Immature natural killer cell (primary cell): ENCODE measurements at regions not wholly inside any gene's neighbourhood (a gene's known extent, or its start where the extent isn't known, plus 50 kb on each side); places are given as distances from the start of the nearest gene placed in this dataset.

Experiments
- DNase-seq, 3 donors: peaks; one replicate each; pipeline ENCODE4 v3.0.0; 2022; ENCODE audit warnings: mixed read lengths in 1 of 3
- H3K27ac Mint-ChIP-seq, 6 donors: one replicate each; pipeline ENCODE4 v1.8.0; 2020; ENCODE audit warnings: mixed read lengths in 6 of 6, mild to moderate bottlenecking in 5 of 6, inconsistent platforms in 4 of 6, moderate library complexity in 3 of 6
- H3K27me3 Mint-ChIP-seq, 3 donors: one replicate each; pipeline ENCODE4 v1.8.0; 2020 to 2021; ENCODE audit warnings: low read depth in 3 of 3, mild to moderate bottlenecking in 3 of 3, mixed read lengths in 3 of 3, moderate library complexity in 3 of 3, inconsistent platforms in 1 of 3
- H3K36me3 Mint-ChIP-seq, 3 donors: one replicate each; pipeline ENCODE4 v1.8.0; 2020; ENCODE audit warnings: mixed read lengths in 3 of 3, inconsistent platforms in 2 of 3, mild to moderate bottlenecking in 2 of 3
- H3K4me1 Mint-ChIP-seq, 2 donors: one replicate each; pipeline ENCODE4 v1.8.0; 2020; ENCODE audit warnings: inconsistent platforms in 2 of 2, mild to moderate bottlenecking in 2 of 2, mixed read lengths in 2 of 2, moderate library complexity in 1 of 2
- H3K4me3 Mint-ChIP-seq, 5 donors: one replicate each; pipeline ENCODE4 v1.8.0; 2020; ENCODE audit warnings: mild to moderate bottlenecking in 5 of 5, mixed read lengths in 5 of 5, inconsistent platforms in 3 of 5, moderate library complexity in 3 of 5
- H3K9me3 Mint-ChIP-seq, 6 donors: one replicate each; pipeline ENCODE4 v1.8.0; 2020; ENCODE audit warnings: mild to moderate bottlenecking in 6 of 6, mixed read lengths in 6 of 6, inconsistent platforms in 4 of 6, moderate library complexity in 3 of 6

DNA sequence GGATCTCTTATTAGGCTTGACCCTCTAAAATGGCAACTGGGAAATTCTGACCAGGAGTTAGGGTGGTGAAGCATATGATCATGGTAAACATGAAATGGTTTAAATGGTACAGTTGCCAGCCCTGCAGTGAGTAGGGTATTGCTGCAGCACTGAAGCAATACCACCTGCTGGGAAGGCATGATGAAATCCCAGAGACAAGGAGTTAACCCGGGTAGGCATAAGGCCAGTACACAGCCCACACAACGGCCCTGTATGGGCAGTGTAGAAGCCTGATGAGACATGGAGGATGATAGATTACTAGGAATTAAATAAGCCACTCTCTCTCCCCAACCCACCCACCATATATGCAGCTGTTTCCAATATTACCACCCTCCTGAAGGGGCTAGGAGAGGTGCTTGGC, 197.4 kb upstream of the MOCS1 start:
- H3K36me3 Mint-ChIP-seq, result no peaks in the 10 kb centered on the region
- H3K27me3 Mint-ChIP-seq, result peaks cover 0 to 10% (median 1%) of the 10 kb centered on the region in 3 donors
- H3K4me3 Mint-ChIP-seq, result no peak overlapping the region
- no peaks in the 10 kb centered on the region for H3K9me3 Mint-ChIP-seq
- H3K27ac Mint-ChIP-seq, result no peak overlapping the region
- no peak for DNase-seq
- no peaks in the 10 kb centered on the region for H3K4me1 Mint-ChIP-seq

DNA sequence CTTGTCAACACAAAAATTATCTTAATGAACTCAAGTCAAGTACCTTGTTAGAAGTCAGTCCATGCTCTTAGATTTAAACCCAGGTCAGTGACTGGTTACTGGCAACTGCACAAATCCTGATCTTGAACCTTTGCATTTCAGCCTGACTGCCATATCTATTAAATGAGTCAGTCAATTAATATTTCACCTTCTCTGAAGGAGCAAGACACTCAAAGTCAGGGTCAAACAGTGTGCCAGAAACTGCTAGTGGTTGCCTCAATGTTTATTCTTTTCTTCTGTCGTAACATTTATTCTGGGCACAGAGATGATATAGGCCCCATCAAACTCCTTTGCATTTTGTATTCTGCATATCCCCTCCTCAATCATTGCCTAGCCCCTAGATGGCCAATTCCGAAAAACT, 193.9 kb upstream of the MOCS1 start:
- Mint-ChIP-seq H3K9me3 (no peaks in the 10 kb centered on the region), H3K27me3 (peaks cover 0 to 7% (median 1%) of the 10 kb centered on the region in 3 donors), H3K4me3 (no peak overlapping the region), H3K4me1 (no peaks in the 10 kb centered on the region), H3K36me3 (no peaks in the 10 kb centered on the region), H3K27ac (no peak overlapping the region)
- no peak for DNase-seq

DNA sequence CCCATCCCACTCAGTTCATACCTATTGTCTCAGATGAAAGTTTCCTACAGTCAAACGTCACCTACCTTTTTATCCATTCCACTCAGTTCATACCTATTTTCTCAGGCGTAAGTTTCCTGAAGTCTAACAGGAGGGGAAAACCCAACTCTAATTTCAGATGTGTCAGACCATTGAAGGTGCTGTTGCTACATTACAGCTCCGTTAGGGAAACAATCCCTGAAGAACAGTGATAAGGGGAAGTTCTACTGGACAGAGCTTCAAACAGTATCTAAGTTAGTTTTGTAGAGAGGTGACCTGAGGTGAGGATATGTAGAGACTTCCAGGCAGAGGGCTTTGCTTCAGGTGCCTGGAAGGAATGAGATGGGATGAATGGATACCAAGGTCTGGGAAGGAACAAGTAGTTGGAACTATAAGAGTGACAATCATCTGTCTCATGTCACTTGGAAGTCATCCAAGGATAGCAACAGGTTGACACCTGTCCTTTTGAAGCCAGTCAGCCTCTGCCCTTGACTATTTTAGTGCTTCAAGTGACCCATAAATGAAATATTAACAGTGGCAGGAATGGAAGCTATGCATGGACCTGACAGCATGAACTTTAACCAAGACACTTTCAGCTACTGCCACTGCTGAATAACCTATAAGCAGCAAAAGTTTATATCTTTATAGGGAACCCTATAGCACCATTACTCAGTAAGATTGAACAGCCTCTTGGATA, 191.6 kb upstream of the MOCS1 start:
- Mint-ChIP-seq H3K36me3 (no peaks in the 10 kb centered on the region), H3K9me3 (no peaks in the 10 kb centered on the region), H3K27me3 (peaks cover 0 to 5% (median 1%) of the 10 kb centered on the region in 3 donors), H3K4me3 (no peak overlapping the region), H3K27ac (no peak overlapping the region), H3K4me1 (no peaks in the 10 kb centered on the region)
- no peak for DNase-seq

DNA sequence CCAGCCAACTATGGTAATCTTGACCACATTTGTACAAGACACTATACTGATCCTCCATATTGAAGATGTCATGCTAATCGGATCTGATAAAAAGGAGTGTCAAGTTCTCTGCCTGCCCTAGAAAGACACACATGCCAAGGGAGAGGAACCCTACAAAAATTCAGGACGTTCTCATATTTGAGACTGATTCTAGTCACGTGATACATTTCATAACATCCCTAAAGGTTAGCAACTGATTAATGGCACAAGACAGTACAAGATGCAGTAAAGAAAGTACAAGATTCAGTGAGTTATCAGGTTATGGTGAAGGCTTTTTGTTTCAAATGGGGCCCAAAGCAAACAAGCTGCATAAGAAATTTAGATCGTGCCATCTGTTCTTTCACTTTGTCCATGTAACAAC, 190.7 kb upstream of the MOCS1 start:
- peaks cover 0 to 5% (median 1%) of the 10 kb centered on the region in 3 donors for H3K27me3 Mint-ChIP-seq
- no peaks in the 10 kb centered on the region for H3K9me3 Mint-ChIP-seq
- no peak overlapping the region for H3K4me3 Mint-ChIP-seq
- no peak for DNase-seq
- H3K4me1 Mint-ChIP-seq, result no peaks in the 10 kb centered on the region
- H3K36me3 Mint-ChIP-seq, result no peaks in the 10 kb centered on the region
- no peak overlapping the region for H3K27ac Mint-ChIP-seq

DNA sequence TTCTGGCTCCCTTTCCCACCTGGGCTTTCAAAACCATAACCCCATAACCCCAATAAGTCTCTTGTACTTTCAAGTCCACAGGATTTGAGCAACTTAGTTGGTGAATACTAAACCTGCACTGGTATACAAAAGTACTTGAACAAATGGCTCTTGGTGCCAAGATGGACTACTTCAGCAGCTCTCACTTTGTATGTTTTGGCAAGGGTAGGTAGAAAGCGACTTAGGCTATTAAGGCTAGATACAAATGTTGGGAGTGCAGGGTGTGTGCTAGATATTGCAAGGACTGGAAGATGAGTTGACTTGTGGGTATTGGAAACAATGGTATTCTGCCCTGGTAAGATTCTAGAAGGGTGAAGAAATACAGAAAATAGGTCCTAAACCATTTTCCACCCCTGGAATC, 182.6 kb upstream of the MOCS1 start:
- DNase-seq, result no peak
- Mint-ChIP-seq H3K27me3 (peaks cover 0 to 4% (median 3%) of the 10 kb centered on the region in 3 donors), H3K27ac (no peak overlapping the region), H3K4me3 (no peak overlapping the region), H3K36me3 (no peaks in the 10 kb centered on the region), H3K9me3 (peaks cover 0 to 2% (median 0%) of the 10 kb centered on the region in 6 donors), H3K4me1 (no peaks in the 10 kb centered on the region)

DNA sequence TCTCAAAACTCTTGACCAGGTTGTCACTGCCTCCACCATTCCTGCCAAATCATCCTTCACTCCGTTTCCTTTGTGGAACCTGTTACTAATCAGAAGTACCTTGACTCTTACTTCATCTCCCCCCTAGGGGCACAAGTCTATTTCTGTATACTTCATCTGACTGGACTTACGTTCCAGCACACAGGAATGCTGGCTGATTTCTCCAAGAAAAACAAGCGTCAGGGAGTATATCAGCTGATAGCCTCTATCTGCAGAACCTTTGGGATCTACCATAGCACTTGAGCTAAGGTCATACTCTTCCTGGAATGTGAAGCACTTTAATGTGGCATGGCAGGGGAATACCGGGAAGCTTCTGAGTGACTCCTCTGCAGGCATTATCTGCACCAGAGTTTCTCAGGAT, 178.1 kb upstream of the MOCS1 start:
- Mint-ChIP-seq H3K9me3 (peaks cover 0 to 2% (median 0%) of the 10 kb centered on the region in 6 donors), H3K27ac (no peak overlapping the region), H3K27me3 (peaks cover 1 to 3% (median 2%) of the 10 kb centered on the region in 3 donors), H3K4me3 (no peak overlapping the region), H3K36me3 (no peaks in the 10 kb centered on the region), H3K4me1 (no peaks in the 10 kb centered on the region)
- DNase-seq, result no peak

DNA sequence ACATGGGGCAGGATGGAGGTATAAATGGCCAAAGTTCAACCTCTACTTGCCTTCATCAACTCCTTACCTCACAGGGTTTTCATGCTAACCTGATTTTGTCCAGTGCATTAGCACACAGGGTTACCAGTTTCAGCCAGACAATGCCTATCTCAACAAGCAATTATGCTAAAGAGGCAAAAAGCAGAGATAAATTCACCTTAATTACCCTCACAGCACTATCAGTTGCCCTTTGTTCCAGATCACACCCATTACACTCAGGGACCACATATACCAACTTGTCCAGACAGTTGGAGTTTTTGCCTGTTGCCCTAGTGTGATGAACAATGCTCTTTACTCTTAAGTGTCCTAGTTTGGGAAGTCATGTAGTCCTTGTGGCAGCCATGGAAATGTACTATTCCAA, 174.5 kb upstream of the MOCS1 start:
- H3K27ac Mint-ChIP-seq, result no peak overlapping the region
- peaks cover 1 to 3% (median 2%) of the 10 kb centered on the region in 3 donors for H3K27me3 Mint-ChIP-seq
- DNase-seq, result no peak
- no peaks in the 10 kb centered on the region for H3K9me3 Mint-ChIP-seq
- H3K4me3 Mint-ChIP-seq, result no peak overlapping the region
- H3K36me3 Mint-ChIP-seq, result no peaks in the 10 kb centered on the region
- H3K4me1 Mint-ChIP-seq, result no peaks in the 10 kb centered on the region

DNA sequence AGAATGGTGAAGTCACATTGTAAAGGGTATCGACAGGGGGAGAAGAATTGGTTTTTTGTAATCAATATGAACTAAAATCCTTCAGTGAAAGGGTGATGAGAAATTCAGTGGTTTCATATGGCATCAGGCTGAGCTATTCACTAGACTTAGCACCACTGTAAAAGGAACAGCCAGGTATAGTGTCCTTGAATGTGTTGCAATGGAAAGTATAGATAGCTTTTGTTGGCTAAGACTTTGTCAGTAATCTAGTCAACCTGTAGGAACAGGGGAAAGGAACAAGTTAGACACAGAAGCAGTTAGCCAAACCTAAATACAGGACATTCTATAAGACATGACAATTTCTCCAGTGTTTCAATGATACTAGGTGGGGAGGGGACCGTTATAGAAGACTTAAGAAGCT, 172.6 kb upstream of the MOCS1 start:
- Mint-ChIP-seq H3K27me3 (peaks cover under 1 to 2% (median 1%) of the 10 kb centered on the region in 3 donors), H3K9me3 (no peaks in the 10 kb centered on the region), H3K36me3 (no peaks in the 10 kb centered on the region), H3K4me3 (no peak overlapping the region), H3K4me1 (no peaks in the 10 kb centered on the region), H3K27ac (no peak overlapping the region)
- no peak for DNase-seq

DNA sequence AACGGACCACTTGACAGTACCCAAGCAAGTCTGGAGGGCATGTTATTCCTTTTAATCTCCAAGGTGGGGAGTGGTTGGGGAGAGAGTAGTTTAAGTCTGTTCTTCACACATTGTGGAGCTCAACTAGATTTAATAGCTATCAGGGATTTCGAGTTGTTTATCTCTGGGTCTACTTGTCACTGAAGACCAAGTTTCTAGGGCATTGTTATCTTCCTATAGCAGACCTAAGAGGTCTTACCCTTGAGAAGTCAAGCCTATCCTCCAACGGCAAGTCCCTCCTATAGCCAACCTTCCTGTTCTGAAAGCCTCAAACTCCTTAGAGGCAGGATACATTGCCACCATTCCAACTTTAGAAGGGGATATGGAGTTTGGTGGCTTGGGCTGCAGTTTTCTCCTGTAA, 164.5 kb upstream of the MOCS1 start:
- Mint-ChIP-seq H3K4me3 (no peak overlapping the region), H3K27ac (no peak overlapping the region), H3K36me3 (no peaks in the 10 kb centered on the region), H3K4me1 (no peaks in the 10 kb centered on the region), H3K9me3 (peaks cover 0 to 3% (median 0%) of the 10 kb centered on the region in 6 donors), H3K27me3 (peaks cover 0 to 13% (median 6%) of the 10 kb centered on the region in 3 donors)
- no peak for DNase-seq

DNA sequence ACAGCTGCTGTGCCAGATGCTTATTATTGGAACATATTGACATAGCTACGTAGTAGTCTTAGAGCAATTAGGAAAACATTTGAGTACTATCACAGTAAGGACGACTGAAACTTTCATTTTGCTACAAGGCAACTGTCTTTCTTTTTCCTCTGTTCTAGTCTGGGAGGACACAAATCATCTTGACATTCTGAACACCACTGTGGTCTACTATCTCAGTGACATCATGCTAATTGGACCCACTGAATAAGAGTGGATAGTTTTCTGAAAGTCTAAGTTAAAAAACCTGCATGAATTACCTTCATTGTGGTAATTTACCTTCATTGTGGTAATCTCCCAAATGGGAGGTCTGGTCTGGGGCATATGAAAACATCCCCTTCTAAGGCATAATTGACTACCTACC, 163.3 kb upstream of the MOCS1 start:
- no peak overlapping the region for H3K4me3 Mint-ChIP-seq
- DNase-seq, result no peak
- H3K27ac Mint-ChIP-seq, result no peak overlapping the region
- H3K36me3 Mint-ChIP-seq, result no peaks in the 10 kb centered on the region
- no peaks in the 10 kb centered on the region for H3K4me1 Mint-ChIP-seq
- H3K27me3 Mint-ChIP-seq, result peaks cover 0 to 13% (median 6%) of the 10 kb centered on the region in 3 donors
- peaks cover 0 to 9% (median 0%) of the 10 kb centered on the region in 6 donors for H3K9me3 Mint-ChIP-seq

DNA sequence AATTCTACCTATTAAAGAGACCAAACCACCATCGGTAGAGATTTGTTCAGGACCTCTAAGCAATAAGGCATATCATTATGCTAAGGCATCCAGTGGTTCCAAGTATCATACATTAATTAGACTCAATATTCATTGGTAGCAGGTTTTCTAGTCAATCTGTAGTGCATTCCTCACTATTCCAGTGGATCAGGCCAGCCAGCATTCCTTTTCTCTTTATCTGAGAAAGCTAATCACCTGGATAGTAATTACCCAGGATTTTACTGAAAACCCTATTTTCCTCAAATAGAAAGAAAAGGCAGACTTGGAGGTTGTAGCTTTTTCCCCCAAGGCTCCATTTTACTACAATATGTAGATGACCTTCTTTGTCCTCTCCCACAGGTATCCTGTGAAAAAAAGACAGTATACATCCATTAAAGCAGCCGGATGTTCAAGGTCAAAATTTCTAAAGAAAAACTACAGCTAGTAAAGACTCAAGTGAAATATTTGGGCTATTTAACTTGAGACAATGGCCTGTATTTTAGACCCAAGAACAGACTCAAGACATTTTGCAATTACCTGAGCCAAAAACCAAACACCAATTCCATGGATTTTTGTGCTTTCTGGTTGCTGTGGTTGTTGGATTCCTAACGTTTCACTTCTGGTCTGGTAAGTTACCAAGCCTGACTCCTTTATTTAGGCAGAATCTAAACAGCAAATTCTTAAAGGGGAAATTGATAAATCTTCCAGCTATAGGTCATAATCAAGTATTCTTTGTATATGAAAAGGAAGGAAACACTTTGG, 149.1 kb upstream of the MOCS1 start:
- no peak overlapping the region for H3K4me3 Mint-ChIP-seq
- DNase-seq, result no peak
- H3K27me3 Mint-ChIP-seq, result peaks cover 2 to 14% (median 7%) of the 10 kb centered on the region in 3 donors
- no peaks in the 10 kb centered on the region for H3K4me1 Mint-ChIP-seq
- H3K36me3 Mint-ChIP-seq, result no peaks in the 10 kb centered on the region
- no peak overlapping the region for H3K27ac Mint-ChIP-seq
- H3K9me3 Mint-ChIP-seq, result peaks cover 0 to 9% (median 0%) of the 10 kb centered on the region in 6 donors

DNA sequence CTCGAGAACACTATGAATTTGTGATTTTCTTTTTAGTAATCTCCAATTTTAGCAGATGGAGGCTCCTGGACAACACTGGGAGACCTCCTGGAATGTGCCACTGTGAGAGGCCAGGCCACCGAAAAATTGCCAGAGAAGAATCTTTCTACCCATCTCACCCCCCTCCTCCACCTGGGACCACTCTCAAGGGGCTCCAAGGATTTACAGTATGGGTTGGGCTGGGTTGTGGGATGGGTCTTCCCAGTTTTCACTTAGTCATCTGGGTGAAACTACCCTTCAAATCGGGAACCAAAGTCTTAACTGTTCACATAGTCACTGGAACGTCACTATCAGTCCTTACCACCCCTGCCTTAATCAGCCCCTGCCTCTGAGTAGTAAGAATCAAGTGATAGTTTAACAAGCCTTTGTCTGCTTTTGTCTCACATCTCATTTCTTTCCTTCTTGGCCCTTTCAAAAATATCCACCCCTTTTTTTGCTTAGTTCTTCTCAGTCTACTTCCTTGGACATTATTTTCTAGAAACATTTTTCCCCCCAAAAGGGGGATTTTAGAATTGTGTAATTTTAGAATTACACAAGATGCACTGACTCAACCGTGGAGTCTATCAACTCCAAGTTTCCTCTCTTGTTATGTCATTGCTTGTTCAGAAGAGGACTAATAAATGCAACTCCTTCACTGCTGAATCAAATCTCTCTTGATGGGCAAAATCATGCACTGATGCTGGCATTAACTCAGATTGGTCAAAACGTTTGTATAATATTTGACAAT, 148.2 kb upstream of the MOCS1 start:
- peaks cover 4 to 16% (median 9%) of the 10 kb centered on the region in 3 donors for H3K27me3 Mint-ChIP-seq

DNA sequence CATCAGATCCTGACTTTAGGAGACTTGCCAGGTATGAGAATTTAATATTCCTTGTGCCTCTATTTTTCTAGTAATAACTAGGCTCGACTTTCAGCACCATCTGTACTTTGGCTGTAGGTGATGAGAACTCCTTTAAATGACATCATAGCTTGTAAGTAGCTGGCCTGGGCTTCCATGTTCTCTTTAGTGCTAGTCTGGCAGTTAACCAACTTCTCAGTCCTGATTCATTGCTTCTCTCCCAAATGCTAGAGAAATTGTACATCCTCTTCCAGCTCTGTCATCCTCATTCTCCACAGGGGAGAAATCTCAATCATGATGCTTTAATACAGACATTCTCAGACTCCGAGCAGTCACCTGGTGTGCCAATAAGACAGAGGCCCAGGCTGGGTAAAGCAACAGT, 143.5 kb upstream of the MOCS1 start:
- no peak overlapping the region for H3K27ac Mint-ChIP-seq
- H3K27me3 Mint-ChIP-seq, result peaks cover 4 to 22% (median 5%) of the 10 kb centered on the region in 3 donors
- H3K4me3 Mint-ChIP-seq, result no peak overlapping the region
- H3K36me3 Mint-ChIP-seq, result no peaks in the 10 kb centered on the region
- DNase-seq, result no peak
- no peaks in the 10 kb centered on the region for H3K4me1 Mint-ChIP-seq
- H3K9me3 Mint-ChIP-seq, result peaks cover 0 to 3% (median under 1%) of the 10 kb centered on the region in 6 donors

More for the DNA sequence above, 148.2 kb upstream of the MOCS1 start:
- peaks cover 0 to 3% (median 0%) of the 10 kb centered on the region in 6 donors for H3K9me3 Mint-ChIP-seq
- H3K36me3 Mint-ChIP-seq, result no peaks in the 10 kb centered on the region
- no peaks in the 10 kb centered on the region for H3K4me1 Mint-ChIP-seq
- no peak overlapping the region for H3K27ac Mint-ChIP-seq
- H3K4me3 Mint-ChIP-seq, result no peak overlapping the region
- DNase-seq, result no peak

DNA sequence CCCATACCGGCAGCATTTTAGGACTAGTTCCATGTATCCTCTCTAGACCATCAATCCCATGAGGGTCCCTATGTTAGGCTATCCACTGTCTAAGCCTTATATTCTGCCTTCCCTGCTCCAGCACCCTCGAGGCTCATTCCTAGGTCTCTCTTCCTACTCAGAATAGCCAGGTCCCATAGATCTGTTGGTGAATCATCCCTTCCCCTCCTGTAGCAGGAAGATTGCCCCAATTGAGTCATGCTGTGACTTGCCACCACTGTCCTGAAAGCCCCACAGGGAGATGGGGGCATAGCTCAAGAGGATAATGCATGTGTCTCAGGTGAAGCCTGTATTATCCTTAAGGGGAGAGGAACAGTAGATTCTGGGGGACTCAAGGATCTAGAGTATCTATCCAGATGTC, 143.1 kb upstream of the MOCS1 start:
- H3K27ac Mint-ChIP-seq, result no peak overlapping the region
- no peaks in the 10 kb centered on the region for H3K36me3 Mint-ChIP-seq
- DNase-seq, result no peak
- no peaks in the 10 kb centered on the region for H3K4me1 Mint-ChIP-seq
- peaks cover 4 to 19% (median 5%) of the 10 kb centered on the region in 3 donors for H3K27me3 Mint-ChIP-seq
- H3K4me3 Mint-ChIP-seq, result no peak overlapping the region
- H3K9me3 Mint-ChIP-seq, result peaks cover 0 to 3% (median under 1%) of the 10 kb centered on the region in 6 donors
